PC-9 (cell line): ENCODE measurements at regions not wholly inside any gene's neighbourhood (a gene's known extent, or its start where the extent isn't known, plus 50 kb on each side); places are given as distances from the start of the nearest gene placed in this dataset.

Experiments used
- BruUV-seq: library from RNA; stranded (reverse); fragments of 400-500 nt; replicated peaks from 2 replicates; lab custom pipeline; 2021; lab: Mats Ljungman, UMichigan
- CTCF ChIA-PET: fragments of 300-600 bp; sonication (Branson Sonifier 250); formaldehyde crosslinking; loops from one replicate; lab custom pipeline; 2022; ENCODE audit warnings: antibody characterized with exemption; lab: Charles Lee
- POLR2A ChIA-PET: fragments of 300-600 bp; sonication (Branson Sonifier 250); formaldehyde crosslinking; loops from one replicate; lab custom pipeline; 2022; ENCODE audit warnings: antibody characterized with exemption; ENCODE audit not compliant: unreplicated experiment; lab: Charles Lee
- DNase-seq, 2 experiments: peaks; one replicate each; pipeline versions ENCODE4 v3.0.0 to v3.0.0-alpha.2; 2015 to 2022; ENCODE audit warnings: mixed read lengths in 1 of 2
- H2AFZ ChIP-seq: fragments of 200-600 bp; sonication (generic); 2 replicates; pipeline ENCODE4 v1.8.1; 2017; ENCODE audit warnings: antibody characterized with exemption
- H3F3A ChIP-seq: fragments of 200-600 bp; sonication (generic); 2 replicates; pipeline ENCODE4 v1.8.1; 2017; ENCODE audit warnings: antibody characterized with exemption, mild to moderate bottlenecking, low read depth; ENCODE audit not compliant: insufficient read depth
- H3K27ac ChIP-seq: fragments of 200-600 bp; sonication (generic); 2 replicates; pipeline ENCODE4 v1.6.1; 2016; ENCODE audit warnings: mixed run types
- H3K27me3 ChIP-seq: fragments of 200-600 bp; sonication (generic); 2 replicates; pipeline ENCODE4 v1.6.1; 2016; ENCODE audit warnings: low read depth, mixed run types; ENCODE audit not compliant: insufficient read depth
- H3K36me3 ChIP-seq: fragments of 200-600 bp; sonication (generic); 2 replicates; pipeline ENCODE4 v1.6.1; 2016; ENCODE audit warnings: low read depth, mixed run types
- H3K4me1 ChIP-seq: fragments of 200-600 bp; sonication (generic); replicated peaks from 2 replicates; pipeline ENCODE4 v1.6.1; 2016; ENCODE audit warnings: mixed run types; ENCODE audit not compliant: insufficient read depth
- H3K4me2 ChIP-seq: fragments of 200-600 bp; sonication (generic); 2 replicates; pipeline ENCODE4 v1.6.1; 2017; ENCODE audit warnings: mixed run types
- H3K4me3 ChIP-seq: fragments of 200-600 bp; sonication (generic); 2 replicates; pipeline ENCODE4 v1.6.1; 2016; ENCODE audit warnings: mixed run types
- H3K79me2 ChIP-seq: fragments of 200-600 bp; sonication (generic); 2 replicates; pipeline ENCODE4 v1.6.1; 2017; ENCODE audit warnings: low read depth, mixed run types
- H3K9me2 ChIP-seq: fragments of 200-600 bp; sonication (generic); 2 replicates; pipeline ENCODE4 v1.8.1; 2017; ENCODE audit warnings: mild to moderate bottlenecking; ENCODE audit not compliant: insufficient read depth
- H3K9me3 ChIP-seq: fragments of 200-600 bp; sonication (generic); 2 replicates; pipeline ENCODE4 v1.8.1; 2016; ENCODE audit warnings: low read depth; ENCODE audit not compliant: insufficient read depth
- H4K20me1 ChIP-seq: fragments of 200-600 bp; sonication (generic); 2 replicates; pipeline ENCODE4 v1.8.1; 2017; ENCODE audit not compliant: insufficient read depth
- EZH2 ChIP-seq: fragments of 200-600 bp; sonication (generic); IDR thresholded peaks from 2 replicates; pipeline ENCODE4 v1.8.0; 2017; ENCODE audit warnings: antibody characterized with exemption, low read depth
- intact Hi-C: fragments of 100-400 bp; cut with micrococcal nuclease; formaldehyde crosslinking; loops from one replicate; pipeline ENCODE4 v1.10.0; 2022; ENCODE audit not compliant: unreplicated experiment
- TF ChIP-seq, protein P1 (sequence below): fragments of 200-600 bp; sonication (generic); conservative IDR thresholded peaks from 2 replicates; pipeline ENCODE4 v1.6.1; 2017; ENCODE audit warnings: mixed run types, antibody characterized with exemption, mild to moderate bottlenecking, moderate library complexity

DNA sequence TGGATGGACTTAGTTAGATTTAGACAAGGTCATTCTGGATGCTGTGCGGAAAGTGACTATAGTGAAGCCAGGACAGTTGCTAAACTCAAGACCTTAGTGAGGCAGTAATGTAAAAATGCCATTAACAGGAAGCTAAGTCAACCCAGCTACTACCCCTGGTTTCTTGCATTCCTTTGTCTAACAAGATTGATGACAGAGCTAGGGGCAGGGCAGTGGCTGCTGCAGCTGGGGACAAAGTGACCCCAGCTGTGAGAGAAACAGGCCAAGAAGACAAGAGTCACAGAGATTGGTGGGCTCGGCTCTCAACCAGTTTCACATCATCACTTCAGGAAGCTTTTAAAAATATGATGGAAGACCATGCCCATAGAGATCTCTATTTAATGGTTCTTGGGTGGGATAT lies 110.4 kb upstream of the POU2AF2 start:
- ChIA-PET CTCF (interaction anchor here (0.6 kb wide), 1 partner anchor 10 kb away, joined by 9 read pairs; no protein-coding TSS in a partner anchor), POLR2A (no interaction called here)
- H2AFZ ChIP-seq = no peak overlapping the region
- no peaks in the 10 kb centered on the region for H4K20me1 ChIP-seq
- no peaks in the 10 kb centered on the region for H3K36me3 ChIP-seq
- no peak overlapping the region for H3K27ac ChIP-seq
- BruUV-seq = no TSS peak
- no peaks in the 10 kb centered on the region for H3K9me2 ChIP-seq
- H3K4me1 ChIP-seq = no peaks in the 10 kb centered on the region
- H3F3A ChIP-seq = no peaks in the 10 kb centered on the region
- TF ChIP-seq EZH2 = no peak
- TF ChIP-seq, protein P1, sequence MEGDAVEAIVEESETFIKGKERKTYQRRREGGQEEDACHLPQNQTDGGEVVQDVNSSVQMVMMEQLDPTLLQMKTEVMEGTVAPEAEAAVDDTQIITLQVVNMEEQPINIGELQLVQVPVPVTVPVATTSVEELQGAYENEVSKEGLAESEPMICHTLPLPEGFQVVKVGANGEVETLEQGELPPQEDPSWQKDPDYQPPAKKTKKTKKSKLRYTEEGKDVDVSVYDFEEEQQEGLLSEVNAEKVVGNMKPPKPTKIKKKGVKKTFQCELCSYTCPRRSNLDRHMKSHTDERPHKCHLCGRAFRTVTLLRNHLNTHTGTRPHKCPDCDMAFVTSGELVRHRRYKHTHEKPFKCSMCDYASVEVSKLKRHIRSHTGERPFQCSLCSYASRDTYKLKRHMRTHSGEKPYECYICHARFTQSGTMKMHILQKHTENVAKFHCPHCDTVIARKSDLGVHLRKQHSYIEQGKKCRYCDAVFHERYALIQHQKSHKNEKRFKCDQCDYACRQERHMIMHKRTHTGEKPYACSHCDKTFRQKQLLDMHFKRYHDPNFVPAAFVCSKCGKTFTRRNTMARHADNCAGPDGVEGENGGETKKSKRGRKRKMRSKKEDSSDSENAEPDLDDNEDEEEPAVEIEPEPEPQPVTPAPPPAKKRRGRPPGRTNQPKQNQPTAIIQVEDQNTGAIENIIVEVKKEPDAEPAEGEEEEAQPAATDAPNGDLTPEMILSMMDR = no peak
- intact Hi-C loops = no loop called here
- H3K9me3 ChIP-seq = no peaks in the 10 kb centered on the region; the same call in 1 of the 2 replicates
- no peaks in the 10 kb centered on the region; the same call in 1 of the 2 replicates for H3K27me3 ChIP-seq
- no peak overlapping the region for H3K4me2 ChIP-seq
- no peak overlapping the region for H3K4me3 ChIP-seq
- H3K79me2 ChIP-seq = no peaks in the 10 kb centered on the region
- DNase-seq = no peak

DNA sequence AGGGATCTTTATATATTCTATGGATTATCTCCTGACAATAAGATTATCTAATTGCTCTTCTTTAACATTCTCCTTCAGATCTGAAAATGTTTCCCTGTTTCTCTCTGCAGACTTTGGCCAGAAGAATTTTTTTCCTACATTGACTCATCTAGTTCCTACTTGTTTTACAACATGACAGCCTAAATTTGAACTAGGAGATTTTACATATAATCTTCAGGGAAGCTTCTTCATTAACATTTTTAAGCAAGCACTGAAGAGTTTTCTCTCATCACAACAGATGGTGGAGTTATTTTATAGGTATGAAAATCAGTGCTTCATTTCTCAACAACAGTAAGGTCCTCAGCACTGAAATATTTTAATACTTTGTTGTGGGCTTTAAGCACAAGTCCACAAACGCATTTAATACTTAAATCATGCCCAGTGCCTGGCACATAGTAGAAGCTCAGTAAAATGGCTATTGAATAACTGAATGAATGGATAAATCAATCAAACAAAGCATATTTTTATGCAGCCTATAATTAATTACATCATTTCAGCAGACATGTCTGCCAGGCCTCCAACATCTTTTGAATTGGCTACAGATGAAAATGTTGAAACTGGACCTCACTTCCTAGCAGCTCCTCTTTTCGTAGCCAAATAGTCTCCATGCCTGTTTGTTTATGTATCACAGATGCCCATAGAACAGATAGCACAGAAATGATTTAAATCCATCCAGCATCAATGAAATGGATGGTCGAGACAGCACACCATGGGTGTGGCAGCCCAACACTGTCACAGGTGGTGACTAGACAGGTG lies 117.3 kb upstream of the POU2AF2 start:
- Histone ChIP-seq H3K9me2 (no peaks in the 10 kb centered on the region), H3K79me2 (no peaks in the 10 kb centered on the region), H3K4me3 (no peak overlapping the region), H3K36me3 (no peaks in the 10 kb centered on the region), H3K27ac (no peak overlapping the region), H3K4me1 (no peaks in the 10 kb centered on the region), H3F3A (no peaks in the 10 kb centered on the region), H4K20me1 (no peaks in the 10 kb centered on the region), H3K9me3 (no peaks in the 10 kb centered on the region; the same call in 1 of the 2 replicates), H3K4me2 (no peak overlapping the region), H3K27me3 (no peaks in the 10 kb centered on the region; the same call in 1 of the 2 replicates), H2AFZ (no peak overlapping the region)
- TF ChIP-seq, protein P1 = no peak
- no peak for TF ChIP-seq EZH2
- DNase-seq = no peak
- POLR2A ChIA-PET = no interaction called here
- CTCF ChIA-PET = no interaction called here
- no TSS peak for BruUV-seq
- intact Hi-C loops = no loop called here

DNA sequence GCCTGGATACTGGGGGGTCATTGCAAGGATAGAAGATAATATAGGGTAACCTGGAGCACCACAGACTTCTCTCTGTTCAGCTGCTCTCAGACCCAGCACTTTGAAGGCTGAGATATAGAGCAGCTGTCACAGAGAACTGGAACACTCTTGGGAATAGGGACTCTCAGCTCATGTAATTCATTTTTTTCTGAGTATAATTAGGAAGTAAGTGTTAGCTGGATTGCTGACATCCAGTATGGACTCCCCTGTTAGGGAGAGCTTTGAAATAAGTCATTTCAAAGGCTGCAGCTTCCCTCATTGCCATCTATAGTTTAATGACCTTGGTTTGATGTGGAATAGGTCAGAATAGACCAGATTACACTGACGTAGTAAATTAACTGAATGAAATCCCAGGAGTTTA lies 120.8 kb upstream of the POU2AF2 start:
- Histone ChIP-seq H3K36me3 (no peaks in the 10 kb centered on the region), H3K27ac (no peak overlapping the region), H3K79me2 (no peaks in the 10 kb centered on the region), H3K27me3 (no peaks in the 10 kb centered on the region), H3K4me1 (no peaks in the 10 kb centered on the region), H4K20me1 (no peaks in the 10 kb centered on the region), H3K4me3 (no peak overlapping the region), H3F3A (no peaks in the 10 kb centered on the region), H3K9me3 (no peaks in the 10 kb centered on the region), H2AFZ (no peak overlapping the region), H3K9me2 (no peaks in the 10 kb centered on the region), H3K4me2 (no peak overlapping the region)
- intact Hi-C loops = no loop called here
- DNase-seq = no peak
- no peak for TF ChIP-seq EZH2
- TF ChIP-seq, protein P1 = no peak
- no TSS peak for BruUV-seq
- CTCF ChIA-PET = no interaction called here
- POLR2A ChIA-PET = no interaction called here
